ENCODE measurements at regions not wholly inside any gene's neighbourhood (a gene's known extent, or its start where the extent isn't known, plus 50 kb on each side); places are given as distances from the start of the nearest gene placed in this dataset.

DNA sequence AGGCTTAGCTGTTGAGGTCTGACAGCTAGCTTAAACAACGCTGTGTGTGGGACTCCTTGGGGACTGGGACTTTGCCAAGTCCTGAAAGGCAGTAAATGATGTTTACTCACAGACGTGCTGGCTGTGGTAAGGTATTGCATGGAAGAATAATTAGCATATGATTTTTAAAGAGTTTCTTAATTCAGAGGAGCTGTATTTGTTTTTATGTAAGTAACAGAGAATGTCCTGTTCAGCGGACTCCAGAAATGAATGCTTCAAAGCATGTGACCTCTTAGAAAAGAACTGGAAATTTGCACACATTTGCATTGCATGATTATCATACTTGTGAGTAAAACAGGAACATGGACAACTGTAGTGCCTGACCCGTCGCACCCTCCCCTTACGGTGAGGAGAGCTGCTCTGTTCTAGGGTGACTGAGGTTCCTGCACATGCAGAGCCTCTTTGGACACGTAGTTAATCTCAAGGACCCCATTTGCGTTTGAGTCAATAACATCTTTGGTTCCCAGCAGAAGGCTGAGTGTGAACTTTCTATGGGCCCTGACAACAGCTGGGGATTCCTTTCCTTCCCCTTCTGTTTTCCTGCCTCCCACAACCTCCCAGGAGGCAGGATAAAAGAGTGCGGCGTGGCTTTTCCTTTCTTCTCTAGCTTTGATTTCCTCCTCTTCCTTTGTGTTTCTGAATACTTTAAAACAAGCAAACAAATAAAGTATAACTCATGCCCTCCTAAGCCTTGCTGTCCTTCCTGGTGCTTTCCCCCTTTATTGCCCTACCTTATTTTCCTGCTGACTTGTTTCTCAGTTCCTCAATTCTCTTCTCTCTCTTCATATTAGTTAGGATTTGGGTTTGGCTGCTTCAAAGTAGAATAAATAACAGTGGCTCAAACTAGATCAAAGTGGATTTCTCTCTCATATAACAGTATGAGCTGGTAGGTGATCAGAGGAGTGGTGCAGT, 157.2 kb upstream of the CD180 start:
- DNase-seq (ENCODE audit: low spot score) = no peak

DNA sequence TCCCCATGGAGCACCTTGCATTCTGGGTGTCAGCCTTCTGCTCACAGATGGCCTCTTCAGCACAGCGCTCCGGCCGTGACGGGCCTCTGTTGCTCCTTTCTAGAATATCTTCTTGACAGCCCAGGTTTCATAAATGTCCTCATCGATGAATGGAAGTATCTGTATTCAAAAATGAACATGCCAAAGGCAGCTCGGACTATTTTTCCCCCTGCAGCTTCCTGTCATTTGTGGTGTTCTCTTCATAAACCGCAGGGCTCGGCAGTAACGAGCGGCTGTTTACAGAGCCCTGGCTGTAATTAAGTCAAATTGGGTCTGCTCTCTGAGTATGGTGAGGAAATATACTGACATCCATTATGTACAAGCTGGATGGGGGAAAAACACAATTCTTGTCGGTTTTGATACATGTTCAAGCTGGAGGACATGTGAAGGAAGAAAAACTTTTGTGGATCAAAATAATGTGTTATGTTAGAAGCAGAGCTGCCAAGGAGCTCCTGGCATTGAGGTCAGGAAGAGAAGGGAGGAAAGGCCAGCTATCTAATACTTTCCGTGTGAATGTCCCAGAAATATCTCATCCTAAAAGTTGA, 154.1 kb upstream of the CD180 start:
- DNase-seq (ENCODE audit: low spot score) = no peak

DNA sequence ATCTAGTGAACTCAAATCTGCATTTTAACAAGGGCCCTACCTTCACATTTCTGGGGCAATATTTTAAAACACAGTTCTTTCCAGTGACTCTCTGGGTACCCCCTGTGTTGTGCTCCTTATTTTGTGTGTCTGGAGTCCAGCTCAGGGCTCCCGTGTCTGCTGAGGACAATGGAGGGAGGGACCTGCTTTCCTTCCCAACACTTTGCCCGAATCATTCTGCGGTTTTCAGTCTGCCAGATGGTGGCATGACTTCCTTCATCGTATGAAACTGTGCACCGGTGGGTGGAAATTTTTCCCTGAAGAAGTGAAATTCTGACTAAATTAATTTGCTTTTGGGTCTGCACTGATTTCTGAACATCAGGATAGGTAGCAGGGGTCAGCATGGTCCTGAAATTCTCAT, 153.6 kb upstream of the CD180 start:
- no peak for DNase-seq (ENCODE audit: low spot score)

DNA sequence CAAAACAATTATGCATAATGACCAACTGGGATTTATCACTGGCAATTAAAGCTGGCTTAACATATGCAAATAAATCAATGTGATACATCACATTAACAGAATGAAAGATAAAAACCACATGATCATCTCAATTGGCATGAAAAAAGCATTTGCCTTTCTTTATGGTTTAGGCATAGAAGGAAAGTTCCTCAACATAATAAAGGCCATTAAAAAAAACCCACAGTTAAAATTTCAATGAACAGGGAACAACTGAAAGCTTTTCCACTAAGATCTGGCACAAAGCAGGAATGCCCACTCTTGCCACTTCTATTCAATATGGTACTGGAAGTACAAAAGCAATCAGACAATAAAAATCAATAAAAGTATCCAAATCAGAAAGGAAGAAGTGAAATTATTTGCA, 151.2 kb upstream of the CD180 start:
- DNase-seq (ENCODE audit: low spot score) = no peak

DNA sequence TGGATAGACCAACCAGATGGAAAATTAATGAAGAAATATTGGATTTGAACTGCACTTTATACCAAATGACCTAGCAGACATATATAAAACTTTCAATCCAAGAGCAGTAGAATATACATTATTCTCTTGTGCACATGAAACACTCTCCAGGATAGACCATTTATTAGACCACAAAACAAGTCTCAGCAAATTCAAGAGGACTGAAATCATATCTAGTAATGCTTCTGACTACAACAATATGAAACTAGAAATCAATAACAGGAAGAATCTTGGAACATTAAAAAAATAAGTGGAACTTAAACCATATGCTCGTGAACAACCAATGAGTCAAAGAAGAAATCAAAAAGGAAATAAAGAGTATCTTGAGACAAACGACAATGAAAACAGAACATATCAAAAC, 150.0 kb upstream of the CD180 start:
- DNase-seq (ENCODE audit: low spot score) = no peak

DNA sequence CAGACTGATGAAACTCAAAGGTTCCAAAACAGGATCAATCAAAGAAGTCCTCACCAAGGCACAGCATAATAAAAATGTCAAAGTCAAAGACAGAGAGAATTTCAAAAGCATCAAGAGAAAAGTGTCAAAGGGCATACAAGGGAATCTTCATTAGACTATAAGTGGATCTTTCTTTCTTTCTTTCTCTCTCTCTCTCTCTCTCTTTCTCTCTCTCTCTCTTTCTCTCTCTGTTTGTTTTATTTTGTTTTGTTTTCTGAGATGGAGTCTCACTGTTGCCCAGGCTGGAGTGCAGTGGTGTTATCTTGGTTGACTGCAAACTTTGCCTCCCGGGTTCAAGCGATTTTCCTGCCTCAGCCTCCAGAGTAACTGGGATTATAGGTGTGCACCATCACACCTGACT, 148.3 kb upstream of the CD180 start:
- no peak for DNase-seq (ENCODE audit: low spot score)

DNA sequence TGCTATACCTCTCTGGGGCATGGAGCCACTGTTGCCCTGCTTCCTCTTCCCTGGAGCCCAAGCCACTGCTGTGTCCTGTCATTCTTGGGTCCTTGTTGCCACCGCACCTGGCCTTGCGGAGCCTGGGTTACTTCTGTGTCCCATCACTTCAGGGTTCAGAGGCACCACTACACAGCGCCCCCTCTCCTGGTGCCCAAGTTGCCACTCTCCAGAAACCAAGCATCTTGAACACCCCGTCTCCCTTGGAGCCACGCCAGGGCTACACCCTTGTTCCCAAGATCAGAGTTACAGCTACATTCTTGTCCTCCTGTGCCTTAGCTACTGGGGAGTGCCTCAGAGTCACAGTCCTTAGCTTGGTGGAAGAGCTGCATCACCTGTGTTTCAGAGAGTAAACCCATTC, 147.2 kb upstream of the CD180 start:
- DNase-seq (ENCODE audit: low spot score) = no peak

DNA sequence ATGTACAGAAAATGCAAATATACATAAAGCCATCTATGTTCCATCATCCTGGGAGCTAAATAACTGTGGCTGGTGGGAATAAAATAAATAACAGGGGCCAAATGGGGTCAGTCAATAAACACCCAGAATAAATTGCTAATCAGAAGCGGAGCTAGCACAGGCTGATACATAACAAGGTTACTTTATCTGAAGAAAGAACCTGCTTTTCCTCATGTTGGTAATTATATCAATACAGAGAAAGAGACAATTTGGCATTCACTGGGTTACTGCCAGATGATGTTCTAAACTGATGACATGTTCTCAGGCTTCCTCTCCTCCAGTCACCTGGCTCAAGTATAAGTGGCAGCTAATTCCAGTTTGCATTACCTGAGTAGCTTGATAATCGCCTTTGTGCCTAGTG, 144.9 kb upstream of the CD180 start:
- DNase-seq (ENCODE audit: low spot score) = no peak

DNA sequence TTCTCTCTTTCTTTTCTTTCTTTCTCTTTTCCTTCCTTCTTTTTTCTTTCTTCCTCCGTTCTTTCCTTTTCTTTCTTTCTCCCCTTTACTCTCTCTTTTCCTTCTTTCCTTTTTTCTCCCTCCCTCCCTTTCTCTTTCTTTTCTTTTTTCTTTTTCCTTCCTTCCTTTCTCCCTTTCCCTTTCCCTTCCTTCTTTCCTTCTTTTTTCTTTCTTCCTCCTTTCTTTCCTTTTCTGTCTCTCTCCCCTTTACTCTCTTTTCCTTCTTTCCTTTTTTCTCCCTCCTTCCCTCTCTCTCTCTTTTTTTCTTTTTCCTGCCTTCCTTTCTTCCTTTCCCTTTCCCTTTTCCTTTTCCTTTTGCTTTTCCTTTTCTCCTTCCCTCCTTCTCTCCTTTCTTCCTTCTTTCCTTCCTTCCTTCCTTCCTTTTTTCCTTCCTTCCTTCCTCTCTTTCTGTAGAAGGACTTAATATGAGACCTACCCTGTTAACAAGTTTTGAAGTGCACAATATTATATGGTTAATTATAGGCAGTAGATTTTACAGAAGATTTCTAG, 142.7 kb upstream of the CD180 start:
- no peak for DNase-seq (ENCODE audit: low spot score)

DNA sequence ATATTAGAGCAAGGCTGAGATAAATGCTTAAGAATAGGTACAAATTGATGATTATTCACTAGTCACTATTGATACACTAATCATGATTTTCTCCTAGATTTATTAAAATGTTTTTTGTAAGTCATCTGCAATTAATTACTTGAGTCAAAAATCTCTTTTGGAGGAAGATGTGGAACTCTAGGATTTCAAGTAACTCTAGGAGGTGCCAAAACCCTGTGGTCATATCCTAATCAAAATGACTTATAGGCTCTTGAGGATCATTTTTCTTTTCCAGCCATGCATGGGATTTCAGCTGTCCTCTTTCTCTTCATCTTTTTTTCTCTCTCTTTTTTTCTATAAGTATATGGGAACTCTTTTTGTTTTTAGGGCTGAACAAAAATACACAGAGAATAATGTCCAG, 141.8 kb upstream of the CD180 start:
- no peak for DNase-seq (ENCODE audit: low spot score)

DNA sequence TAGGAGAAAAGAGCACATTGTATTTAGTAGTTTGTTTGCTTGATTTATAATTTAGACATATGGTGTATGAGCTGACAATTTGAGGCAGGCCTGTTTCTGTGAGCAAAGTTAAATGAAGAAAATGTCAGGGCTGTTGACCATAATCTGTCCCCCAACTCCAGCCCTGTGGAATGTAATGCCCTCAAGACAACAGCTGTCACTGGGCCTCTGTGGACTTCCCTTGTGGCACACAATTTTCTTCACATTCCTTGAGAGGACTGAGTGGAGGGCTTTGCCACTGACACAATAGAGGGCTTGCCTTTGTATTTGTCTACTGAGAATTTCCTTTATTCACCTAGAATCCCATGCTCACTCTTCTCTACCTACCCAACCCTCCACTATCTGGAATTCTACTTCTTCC, 141.2 kb upstream of the CD180 start:
- DNase-seq (ENCODE audit: low spot score) = no peak

DNA sequence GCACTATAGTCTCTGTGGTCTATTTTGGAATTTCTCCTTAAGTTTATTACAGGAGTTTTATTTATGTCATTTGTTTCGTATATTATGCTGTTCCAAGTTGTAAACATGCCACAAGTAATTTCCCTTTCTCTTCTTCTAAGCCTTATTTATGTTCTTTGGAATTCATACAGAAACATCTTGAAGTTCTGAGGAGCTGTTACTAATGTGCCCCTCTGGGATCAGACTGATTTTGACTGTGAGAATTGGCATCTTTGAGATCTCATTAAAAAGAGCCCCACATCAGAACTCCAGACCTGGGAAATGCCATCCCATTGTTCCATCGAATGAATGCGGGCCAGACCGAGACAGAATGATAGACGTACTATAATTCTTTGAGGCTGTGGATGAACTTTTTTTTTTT, 138.8 kb upstream of the CD180 start:
- DNase-seq (ENCODE audit: low spot score) = no peak

DNA sequence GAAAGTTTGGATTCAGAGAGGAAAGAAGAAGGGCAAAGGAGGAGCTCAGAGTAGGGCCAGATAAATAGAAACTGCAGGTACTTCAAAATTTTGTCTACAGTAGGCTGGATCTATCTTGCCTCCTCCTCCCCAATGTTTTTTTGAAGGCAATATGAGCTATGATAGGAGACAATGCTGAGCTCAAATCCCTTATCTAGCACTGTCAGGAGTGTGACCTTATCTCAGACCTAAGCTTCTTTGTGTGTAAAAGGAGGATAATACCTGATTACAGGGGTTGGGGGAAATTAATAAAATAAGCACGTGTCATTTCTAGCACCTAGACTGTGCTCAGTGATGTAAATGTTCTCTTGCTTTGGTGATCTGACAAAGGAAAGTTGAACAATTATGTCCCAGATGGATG, 137.8 kb upstream of the CD180 start:
- DNase-seq (ENCODE audit: low spot score) = no peak

DNA sequence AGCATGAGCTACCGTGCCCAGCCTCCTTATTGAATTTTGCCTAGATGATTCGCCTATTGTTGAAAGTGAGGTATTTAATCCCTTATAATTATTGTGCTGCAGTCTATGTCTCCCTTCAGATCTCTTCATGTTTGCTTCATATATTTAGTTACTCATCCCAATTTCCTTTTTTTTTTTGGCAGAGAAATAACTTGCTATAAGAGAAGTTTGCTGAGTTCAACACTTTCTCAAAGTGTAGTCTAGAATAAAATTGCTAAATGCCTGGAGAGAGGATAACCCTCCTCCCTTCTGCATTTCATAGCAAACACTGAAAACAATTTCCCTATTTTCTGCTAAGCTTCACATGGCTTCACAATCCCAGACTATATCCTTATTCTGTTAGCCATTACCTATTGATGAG, 136.6 kb upstream of the CD180 start:
- DNase-seq (ENCODE audit: low spot score) = no peak

DNA sequence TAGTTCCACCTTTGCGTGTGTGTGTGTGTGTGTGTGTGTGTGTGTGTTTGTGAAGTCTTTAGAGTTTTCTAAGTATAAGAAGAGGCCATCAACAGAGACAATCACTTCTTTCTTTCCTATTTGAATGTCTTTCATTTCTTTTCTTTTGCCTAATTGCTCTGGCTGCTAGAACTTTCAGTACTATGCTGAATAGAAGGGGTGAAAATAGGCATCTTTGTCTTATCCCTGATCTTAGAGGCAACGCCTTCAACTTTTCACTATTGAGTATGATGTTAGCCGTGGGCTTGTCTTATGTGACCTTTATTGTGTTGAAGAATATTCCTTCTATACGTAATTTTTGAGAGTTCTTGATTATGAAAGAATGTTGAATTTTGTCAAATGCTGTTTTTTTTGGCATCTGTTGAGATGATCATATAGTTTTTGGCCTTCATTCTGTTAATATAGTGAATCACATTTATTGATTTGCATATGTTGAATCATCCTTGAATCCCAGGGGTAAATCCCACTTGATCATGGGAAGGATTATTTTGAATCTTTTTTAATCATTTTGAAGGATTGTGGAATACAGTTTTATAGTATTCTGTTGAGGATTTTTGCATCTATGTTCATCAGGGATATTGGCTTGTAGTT, 134.8 kb upstream of the CD180 start:
- no peak for DNase-seq (ENCODE audit: low spot score)

DNA sequence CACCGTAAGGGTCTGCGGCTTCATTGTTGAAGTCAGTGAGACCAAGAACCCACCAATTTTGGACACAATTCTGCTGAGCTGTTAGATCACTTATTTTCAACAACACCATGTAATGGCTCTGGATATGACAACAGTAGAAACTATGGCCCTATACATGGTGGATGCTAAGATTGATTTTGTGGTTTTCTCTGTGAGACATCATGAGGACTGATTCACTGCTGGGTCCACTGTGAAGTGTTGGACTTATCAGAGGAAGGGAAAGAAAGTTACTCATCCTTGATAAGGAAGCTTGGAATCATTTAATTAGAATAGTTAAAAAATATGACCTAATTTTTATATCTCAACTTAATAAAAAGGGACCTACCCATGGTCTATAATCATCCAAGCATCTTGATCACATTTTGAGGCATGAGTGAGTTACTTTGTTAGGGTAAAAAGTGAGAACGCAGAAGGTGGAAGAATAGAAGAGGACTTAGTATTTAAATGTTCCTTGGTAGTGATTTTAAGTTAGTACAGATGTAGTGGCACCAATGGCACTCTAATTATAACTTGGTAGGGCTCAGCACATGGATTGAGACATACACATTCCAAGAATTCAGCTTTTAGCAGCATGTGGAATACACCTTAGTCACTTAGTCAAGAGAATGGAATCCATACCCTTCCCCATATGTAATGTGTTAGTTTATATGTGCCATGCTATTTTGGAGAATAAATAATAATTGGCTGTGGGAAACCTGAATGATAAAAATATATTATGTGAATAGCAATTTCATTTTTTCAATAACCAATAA, 123.5 kb upstream of the CD180 start:
- DNase-seq (ENCODE audit: low spot score) = no peak

DNA sequence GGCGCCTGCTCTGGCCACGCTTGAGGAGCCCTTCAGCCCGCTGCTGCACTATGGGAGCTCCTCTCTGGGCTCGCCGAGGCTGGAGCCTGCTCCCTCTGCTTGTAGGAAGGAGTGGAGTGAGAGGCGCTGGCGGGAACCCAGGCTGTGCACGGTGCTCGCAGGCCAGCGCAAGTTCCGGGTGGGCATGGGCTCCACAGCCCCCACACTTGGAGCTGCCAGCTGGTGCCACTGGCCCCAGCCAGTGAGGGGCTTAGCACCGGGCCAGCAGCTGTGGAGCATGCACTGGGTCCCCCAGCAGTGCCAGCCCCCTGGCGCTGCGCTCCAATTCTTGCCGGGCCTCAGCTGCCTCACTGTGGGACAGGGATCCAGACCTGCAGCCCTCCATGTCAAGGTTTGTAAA, 122.1 kb upstream of the CD180 start:
- no peak for DNase-seq (ENCODE audit: low spot score)

DNA sequence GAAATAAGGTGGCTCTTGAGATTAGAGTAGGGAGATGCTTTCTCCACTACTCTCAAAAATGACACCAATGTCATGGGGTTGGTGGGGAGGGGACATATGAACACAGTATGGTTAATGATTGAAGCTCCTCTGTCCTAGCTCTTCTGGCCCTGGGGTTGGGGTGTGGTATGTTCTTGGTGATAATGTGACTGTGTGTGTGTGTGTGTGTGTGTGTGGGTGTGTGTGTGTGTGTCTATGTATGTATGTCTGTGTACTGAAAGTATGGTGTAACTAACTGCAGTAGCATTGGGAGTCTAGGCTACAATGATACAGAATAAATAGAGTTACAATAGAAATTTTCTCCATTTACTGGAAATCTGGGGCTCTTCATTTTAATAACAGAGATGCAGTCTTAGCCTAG, 121.0 kb upstream of the CD180 start:
- no peak for DNase-seq (ENCODE audit: low spot score)

DNA sequence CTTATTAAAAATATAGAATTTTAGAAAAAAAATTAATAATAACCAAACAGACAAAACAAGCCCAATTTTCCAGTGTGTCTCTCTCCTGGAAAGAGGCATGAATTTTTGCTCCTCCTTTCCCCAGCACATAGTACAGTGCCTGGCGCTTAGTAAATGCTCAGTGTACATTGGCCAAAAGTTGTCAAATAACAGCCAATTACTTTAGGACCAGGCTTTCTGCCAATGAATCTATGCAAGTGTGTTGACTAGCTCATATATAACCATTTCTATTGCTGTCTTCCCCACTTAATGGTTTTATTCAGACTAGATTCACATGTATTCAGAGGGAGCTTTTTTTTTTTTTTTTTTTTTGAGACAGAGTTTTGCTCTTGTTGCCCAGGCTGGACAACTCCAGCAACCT, 120.1 kb upstream of the CD180 start:
- DNase-seq (ENCODE audit: low spot score) = no peak

DNA sequence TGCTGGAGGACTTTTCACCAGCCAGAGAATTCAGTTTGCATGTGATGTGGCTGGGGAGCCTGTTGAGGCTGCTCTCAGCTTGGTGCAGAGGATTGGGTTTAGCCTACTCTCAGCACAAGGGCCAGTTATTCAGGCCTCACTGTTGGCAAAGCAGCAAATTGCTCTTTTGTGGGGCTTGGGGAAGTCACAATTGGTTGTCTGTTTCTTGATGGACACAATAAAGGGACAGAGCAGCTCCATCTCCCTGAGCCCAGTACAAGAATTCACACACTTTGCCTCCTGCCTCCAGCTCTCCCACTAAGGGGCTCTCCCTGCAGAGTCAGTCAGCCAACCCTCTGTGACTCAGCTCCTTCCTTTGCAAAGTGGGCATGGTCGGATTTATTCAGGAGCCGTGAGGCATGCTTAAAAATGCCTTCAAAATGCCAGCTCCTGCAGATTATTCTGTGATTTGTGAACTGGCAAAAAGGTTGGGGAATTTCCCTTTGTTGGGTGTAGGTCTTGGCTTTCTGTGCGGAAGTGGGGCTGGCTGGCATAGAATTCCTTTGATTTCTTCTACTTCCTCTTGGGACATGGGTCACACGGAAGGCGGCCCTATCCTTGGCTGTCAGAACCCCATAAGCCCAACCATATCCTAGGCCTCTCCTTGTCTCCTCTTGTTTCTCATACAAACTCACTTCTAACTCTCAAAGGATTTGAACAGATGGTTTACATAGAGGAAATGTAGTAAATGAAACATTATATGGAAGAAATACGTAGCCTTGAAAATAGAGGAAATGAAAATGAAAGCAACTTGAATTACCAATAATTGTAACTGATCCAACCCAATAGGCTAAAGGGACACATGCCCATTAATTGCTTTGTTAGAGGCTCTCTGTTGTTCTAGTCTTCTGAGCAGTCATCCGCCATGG, 118.7 kb upstream of the CD180 start:
- DNase-seq (ENCODE audit: low spot score) = no peak
